ENCODE measurements at regions not wholly inside any gene's neighbourhood (a gene's known extent, or its start where the extent isn't known, plus 50 kb on each side); places are given as distances from the start of the nearest gene placed in this dataset.
"Not testable (repeated sequence)": the region's sequence is repeated elsewhere in the genome, so short reads cannot be mapped to it uniquely, and the experiment has no call there.

DNA sequence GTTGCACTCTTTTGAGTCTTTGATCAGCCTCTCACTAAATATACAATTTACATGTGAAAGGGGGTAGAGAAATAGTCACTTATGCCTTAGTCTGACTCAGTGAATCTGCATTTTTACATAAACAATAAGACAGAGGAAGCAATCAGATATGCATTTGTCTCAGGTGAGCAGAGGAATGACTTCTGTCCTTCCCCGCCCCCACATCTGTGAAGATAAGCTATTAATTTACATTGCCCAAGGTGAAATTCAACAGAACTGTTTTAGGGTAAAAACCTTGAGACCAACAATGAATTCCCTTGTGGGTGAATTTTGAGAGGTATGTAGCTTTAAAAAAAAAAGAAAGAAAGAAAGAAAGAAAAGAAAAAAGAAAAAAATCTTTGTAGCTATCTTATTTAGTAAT lies 1302.9 kb upstream of the ACVR2A start:
- H3K4me3 Mint-ChIP-seq, result no peak overlapping the region
- DNase-seq, result no peak
- no peaks in the 10 kb centered on the region for H3K27me3 Mint-ChIP-seq
- no peaks in the 10 kb centered on the region for H3K4me1 Mint-ChIP-seq
- H3K9me3 Mint-ChIP-seq, result peaks cover 8 to 19% of the 10 kb centered on the region in 2 donors
- ATAC-seq, result no peak
- no peak overlapping the region for H3K27ac Mint-ChIP-seq

DNA sequence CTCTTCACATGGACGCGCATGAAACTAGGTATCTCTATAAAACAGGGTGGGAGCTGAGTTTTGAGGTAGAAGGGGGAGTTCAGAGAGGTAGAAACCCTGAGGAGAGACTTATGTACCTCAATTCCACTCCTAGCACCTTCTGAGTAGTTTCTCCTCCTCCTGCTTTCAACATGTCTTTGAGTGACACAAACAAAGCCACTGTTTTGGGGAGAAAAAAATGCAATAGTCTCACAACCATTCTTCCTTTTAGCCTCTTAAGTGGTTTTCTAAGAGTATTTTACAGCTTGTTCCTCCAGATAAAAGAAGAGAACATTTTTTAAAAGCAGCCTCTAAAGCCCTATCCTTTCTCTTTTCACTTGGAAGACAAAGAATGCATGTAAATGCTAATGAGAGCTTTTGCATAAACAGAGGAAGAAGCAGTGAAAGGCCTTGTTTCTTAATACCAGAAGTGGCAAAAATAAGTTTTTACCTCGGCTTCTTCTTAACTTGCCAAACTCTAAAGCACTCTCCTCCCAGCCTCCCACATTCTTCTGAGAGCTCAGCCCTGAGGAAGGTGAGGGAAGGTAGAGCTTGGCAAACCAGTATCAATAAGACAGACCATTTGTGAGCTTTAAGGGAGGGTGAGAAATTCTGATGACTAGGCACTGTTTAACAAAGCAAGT lies 1304.4 kb upstream of the ACVR2A start:
- no peak overlapping the region for H3K4me3 Mint-ChIP-seq
- no peaks in the 10 kb centered on the region for H3K27me3 Mint-ChIP-seq
- ATAC-seq (no peak), DNase-seq (no peak)
- H3K27ac Mint-ChIP-seq, result no peak overlapping the region
- peaks cover 8 to 19% of the 10 kb centered on the region in 2 donors for H3K9me3 Mint-ChIP-seq
- H3K4me1 Mint-ChIP-seq, result no peaks in the 10 kb centered on the region

DNA sequence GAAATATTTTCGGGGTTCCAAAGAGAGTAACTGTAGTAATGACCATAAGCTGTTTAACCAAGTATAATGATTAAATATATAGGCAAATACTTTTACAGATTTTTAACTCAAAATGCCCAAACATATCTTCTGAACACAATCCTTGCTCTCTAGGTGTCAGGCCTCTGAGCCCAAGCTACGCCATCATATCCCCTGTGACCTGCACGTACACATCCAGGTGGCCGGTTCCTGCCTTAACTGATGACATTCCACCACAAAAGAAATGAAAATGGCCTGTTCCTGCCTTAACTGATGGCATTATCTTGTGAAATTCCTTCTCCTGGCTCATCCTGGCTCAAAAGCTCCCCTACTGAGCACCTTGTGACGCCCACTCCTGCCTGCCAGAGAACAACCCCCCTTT lies 1305.1 kb upstream of the ACVR2A start:
- ATAC-seq, H3K27ac Mint-ChIP-seq, H3K4me1 Mint-ChIP-seq, DNase-seq, H3K27me3 Mint-ChIP-seq, H3K4me3 Mint-ChIP-seq: not testable (repeated sequence)
- H3K9me3 Mint-ChIP-seq, result peaks cover 8 to 19% of the 10 kb centered on the region in 2 donors

DNA sequence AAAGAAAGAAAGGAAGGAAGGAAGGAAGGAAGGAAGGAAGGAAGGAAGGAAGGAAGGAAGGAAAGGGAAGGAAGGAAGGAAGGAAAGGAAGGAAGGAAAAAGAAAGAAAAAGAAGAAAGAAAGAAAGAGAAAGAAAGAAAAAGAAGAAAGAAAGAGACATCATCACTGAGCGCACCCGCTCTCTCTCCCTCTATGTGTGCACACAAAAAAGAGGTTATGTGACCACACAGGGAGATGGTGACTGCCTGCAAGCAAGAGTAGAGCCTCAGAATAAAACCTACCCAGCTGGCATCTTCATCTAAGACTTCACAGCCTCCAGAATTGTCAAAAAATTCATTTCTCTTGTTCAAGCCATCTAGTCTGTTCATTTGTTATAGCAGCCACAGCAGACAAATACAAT lies 1307.4 kb upstream of the ACVR2A start:
- peaks cover 8 to 11% of the 10 kb centered on the region in 2 donors for H3K9me3 Mint-ChIP-seq
- ATAC-seq, result no peak
- H3K27me3 Mint-ChIP-seq, result no peaks in the 10 kb centered on the region
- DNase-seq, result no peak
- H3K27ac Mint-ChIP-seq, result no peak overlapping the region
- H3K4me3 Mint-ChIP-seq, result no peak overlapping the region
- H3K4me1 Mint-ChIP-seq, result no peaks in the 10 kb centered on the region

DNA sequence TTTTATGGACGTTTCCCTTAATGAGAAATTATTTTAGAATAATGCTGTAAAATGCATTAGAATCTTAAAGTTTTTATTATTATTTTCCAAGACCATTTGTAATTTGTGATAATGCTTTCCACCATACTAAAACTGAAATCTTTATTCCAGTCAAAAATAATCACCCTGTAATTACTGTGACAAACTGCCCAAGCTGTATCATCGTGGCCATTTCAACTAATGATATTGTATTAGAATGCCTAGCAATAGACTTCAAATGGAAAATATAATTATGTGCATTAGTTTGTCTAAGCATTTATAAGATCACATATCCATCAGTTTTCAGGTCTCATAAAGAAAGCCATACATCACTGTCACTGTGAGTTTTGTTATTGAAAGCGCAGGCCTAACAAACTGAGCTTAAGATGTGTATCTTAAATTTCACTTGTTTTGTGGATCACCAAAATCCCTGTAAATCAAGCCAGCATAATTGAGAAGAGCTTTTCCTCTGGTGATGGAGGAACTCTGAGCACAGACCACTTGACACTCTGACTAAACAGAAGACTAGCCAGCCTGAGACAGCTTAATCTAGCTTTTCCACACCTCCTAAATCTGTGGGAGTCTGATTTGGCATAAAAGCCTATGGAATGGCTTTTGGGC lies 1312.2 kb upstream of the ACVR2A start:
- H3K9me3 Mint-ChIP-seq, result peaks cover under 1 to 2% of the 10 kb centered on the region in 2 donors
- no peak for ATAC-seq
- no peak for DNase-seq
- H3K27ac Mint-ChIP-seq, result no peak overlapping the region
- H3K4me1 Mint-ChIP-seq, result no peaks in the 10 kb centered on the region
- no peaks in the 10 kb centered on the region for H3K27me3 Mint-ChIP-seq
- H3K4me3 Mint-ChIP-seq, result no peak overlapping the region

DNA sequence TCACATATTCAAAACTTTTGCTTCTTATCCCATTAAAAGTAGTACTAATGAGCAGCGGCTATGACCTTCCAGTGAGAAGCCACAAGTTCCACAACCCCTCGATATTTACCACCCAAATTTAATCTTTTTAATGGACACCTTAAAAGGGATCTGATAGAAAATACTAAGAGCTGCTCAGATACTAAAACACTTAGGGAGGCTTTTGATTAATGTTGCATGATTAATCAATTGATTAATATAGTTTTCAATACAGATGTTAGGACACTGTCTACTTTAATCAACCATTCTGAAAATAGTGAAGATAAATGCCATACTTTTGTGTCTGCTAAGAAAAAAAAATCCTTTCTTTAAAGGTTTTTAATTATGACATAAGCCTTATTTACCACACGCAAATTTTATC lies 1312.8 kb upstream of the ACVR2A start:
- H3K9me3 Mint-ChIP-seq, result no peaks in the 10 kb centered on the region
- no peak overlapping the region for H3K4me3 Mint-ChIP-seq
- no peak overlapping the region for H3K27ac Mint-ChIP-seq
- no peaks in the 10 kb centered on the region for H3K4me1 Mint-ChIP-seq
- no peak for ATAC-seq
- no peaks in the 10 kb centered on the region for H3K27me3 Mint-ChIP-seq
- DNase-seq, result no peak

DNA sequence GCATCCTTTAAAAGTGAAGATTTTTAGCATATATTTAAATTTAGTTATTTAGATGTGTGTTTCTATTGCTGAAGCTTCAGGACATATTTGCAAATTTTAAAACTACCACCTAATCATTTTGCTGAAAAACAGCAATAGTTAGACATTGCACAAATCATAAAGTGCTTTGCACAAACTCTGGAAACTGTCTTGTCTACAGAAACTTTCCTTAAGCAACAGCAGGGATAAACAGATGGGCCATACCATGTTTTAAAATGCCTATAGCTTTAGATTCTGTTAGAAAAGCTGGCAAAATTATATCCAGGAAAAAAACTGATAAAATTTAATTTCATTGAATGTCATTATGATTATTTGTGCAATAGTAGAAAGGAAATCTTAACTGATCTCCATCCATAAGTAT lies 1313.9 kb upstream of the ACVR2A start:
- no peaks in the 10 kb centered on the region for H3K27me3 Mint-ChIP-seq
- no peaks in the 10 kb centered on the region for H3K9me3 Mint-ChIP-seq
- no peak for ATAC-seq
- H3K4me1 Mint-ChIP-seq, result no peaks in the 10 kb centered on the region
- DNase-seq, result no peak
- no peak overlapping the region for H3K4me3 Mint-ChIP-seq
- no peak overlapping the region for H3K27ac Mint-ChIP-seq

DNA sequence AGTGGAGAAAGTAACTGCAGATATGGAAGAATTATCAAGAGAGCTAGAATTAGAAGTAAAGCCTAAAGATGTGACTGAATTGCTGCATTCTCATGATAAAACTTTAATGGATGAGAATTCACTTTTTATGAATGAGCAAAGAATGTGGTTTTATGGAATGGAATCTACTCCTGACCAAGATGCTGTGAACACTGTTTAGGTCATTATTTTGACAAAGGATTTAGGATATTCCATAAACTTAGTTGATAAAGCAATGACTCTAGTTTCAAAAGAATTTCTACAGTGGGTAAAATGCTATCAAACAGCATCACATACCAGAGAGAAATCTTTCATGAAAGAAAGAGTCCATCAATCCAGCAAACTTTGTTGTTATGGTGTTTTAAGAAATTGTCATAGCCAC lies 1317.7 kb upstream of the ACVR2A start:
- no peaks in the 10 kb centered on the region for H3K4me1 Mint-ChIP-seq
- no peak for ATAC-seq
- H3K27me3 Mint-ChIP-seq, result no peaks in the 10 kb centered on the region
- H3K9me3 Mint-ChIP-seq, result no peaks in the 10 kb centered on the region
- H3K27ac Mint-ChIP-seq, result no peak overlapping the region
- no peak for DNase-seq
- H3K4me3 Mint-ChIP-seq, result no peak overlapping the region

DNA sequence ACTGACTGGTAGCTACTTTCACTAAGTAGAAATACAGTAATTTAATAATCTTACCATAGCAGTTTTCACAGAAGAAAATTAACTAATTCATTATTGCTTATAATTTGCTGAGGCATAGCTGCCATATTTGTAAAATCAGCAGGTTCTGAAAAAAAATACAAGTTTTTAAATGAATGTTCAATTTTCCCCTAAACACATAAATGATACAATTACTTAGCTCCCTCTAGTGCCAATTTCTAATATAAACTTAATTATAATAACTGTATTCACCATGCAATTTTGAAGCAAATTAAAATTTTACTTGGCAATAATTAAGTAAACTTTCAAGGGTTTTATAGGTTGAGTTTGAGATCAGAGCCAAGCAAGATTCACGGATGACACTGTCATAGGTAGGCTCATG lies 1321.6 kb upstream of the ACVR2A start:
- Mint-ChIP-seq H3K27ac (no peak overlapping the region), H3K27me3 (no peaks in the 10 kb centered on the region), H3K4me1 (no peaks in the 10 kb centered on the region), H3K4me3 (no peak overlapping the region), H3K9me3 (no peaks in the 10 kb centered on the region)
- ATAC-seq (no peak), DNase-seq (no peak)

DNA sequence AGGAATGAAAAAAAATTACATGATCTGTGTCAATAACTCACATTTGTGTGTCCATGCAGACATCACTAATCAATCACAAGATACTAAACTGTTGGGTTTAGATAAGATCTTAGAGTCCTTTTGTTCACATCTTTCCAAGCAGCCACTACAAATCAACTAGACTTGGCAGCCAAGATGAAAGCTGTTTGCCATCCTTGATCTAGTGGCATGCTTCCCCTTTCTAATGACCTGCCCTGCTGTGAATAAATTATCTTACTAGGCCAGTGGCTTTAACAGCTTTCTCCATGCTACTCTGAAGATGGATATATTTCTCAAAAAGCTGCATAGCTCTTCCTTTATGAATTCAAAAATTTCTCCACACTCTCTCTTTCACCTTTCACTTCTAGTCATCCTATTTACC lies 1338.0 kb upstream of the ACVR2A start:
- Mint-ChIP-seq H3K4me3 (no peak overlapping the region), H3K9me3 (no peaks in the 10 kb centered on the region), H3K27ac (no peak overlapping the region), H3K4me1 (no peaks in the 10 kb centered on the region), H3K27me3 (no peaks in the 10 kb centered on the region)
- ATAC-seq (no peak), DNase-seq (no peak)

DNA sequence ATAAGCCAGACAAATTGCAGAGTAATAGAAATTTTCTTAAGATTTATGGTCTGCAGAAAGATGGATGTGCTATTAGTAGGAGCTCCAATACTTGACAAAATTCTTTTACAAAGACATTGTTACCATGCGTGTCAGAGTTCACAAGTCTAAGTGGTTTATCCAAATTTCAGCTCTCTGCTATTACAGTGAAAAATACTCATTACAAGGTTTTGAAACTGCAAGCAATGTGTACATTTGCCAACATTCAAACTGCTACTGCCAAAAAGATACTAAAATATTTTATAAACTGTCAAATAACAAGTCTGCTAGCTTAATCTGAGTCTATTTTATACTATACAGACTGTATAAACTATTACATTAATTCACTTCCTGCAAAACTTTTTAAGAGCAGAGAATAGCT lies 1341.5 kb upstream of the ACVR2A start:
- ATAC-seq, result no peak
- Mint-ChIP-seq H3K27ac (no peak overlapping the region), H3K9me3 (no peaks in the 10 kb centered on the region), H3K27me3 (no peaks in the 10 kb centered on the region), H3K4me3 (no peak overlapping the region), H3K4me1 (no peaks in the 10 kb centered on the region)
- DNase-seq, result no peak

DNA sequence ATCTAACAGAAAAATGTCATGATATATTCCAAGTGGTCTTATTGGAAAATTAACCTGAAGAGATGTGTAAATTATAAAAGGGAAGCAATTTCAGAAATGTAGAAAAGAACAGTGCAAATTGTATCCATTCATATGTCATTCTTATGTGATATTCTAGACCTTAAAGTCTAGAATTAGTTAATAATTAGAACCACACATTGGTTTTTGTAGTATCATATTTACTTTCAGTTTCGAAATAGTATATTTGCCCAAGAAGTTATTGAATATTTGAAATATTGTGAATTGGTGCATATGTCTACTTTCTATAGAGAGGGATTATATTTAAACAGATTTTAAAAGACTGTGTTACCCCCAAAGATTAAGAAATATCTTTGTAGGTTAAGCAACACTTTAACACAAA lies 1348.6 kb upstream of the ACVR2A start:
- no peaks in the 10 kb centered on the region for H3K27me3 Mint-ChIP-seq
- peaks cover 5 to 21% of the 10 kb centered on the region in 2 donors for H3K9me3 Mint-ChIP-seq
- H3K4me1 Mint-ChIP-seq, result no peaks in the 10 kb centered on the region
- H3K27ac Mint-ChIP-seq, result no peak overlapping the region
- no peak overlapping the region for H3K4me3 Mint-ChIP-seq
- ATAC-seq, result no peak
- no peak for DNase-seq

DNA sequence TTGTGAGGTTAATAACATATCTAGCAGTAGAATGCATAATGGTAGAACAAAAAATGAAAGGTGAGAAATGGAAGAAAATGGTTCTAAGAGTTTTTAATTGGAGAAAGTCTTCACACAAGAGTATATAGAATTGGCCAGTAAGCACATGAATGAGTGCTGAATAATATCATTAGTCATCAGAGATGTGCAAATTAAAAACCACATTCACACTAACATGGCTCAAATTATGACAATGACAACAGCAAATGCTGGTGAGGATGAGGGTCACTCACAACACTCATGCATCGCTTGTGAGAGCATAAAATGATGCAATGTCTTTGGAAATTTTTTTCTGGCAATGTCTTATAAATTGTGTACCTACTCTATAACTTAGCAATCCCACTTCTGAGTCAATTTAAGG lies 1355.4 kb upstream of the ACVR2A start:
- ATAC-seq, result no peak
- Mint-ChIP-seq H3K4me1 (no peaks in the 10 kb centered on the region), H3K27ac (no peak overlapping the region), H3K4me3 (no peak overlapping the region), H3K27me3 (no peaks in the 10 kb centered on the region), H3K9me3 (peaks cover 0 to 14% of the 10 kb centered on the region in 2 donors)
- no peak for DNase-seq

DNA sequence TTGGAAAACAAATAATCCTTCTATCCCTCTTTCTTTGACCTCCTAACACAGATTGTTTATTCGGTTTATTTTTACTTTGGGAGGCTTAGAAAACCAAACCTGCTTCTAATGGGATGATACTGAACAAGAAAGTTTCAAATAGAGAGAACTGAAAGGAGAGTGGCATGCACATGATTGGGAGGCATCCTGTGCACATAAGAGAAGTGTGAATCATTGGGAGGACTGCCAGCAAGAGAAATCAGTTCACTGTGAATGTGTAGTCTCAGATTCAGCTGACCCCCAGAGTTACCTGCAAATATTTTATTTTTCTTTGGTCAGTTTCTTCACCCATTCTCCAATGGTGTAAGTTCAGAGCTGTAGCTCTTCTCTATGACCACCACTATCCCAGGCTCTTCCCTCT lies 1363.2 kb upstream of the ACVR2A start:
- H3K27me3 Mint-ChIP-seq, result no peaks in the 10 kb centered on the region
- ATAC-seq (no peak), DNase-seq (no peak)
- H3K27ac Mint-ChIP-seq, result no peak overlapping the region
- no peaks in the 10 kb centered on the region for H3K9me3 Mint-ChIP-seq
- H3K4me3 Mint-ChIP-seq, result no peak overlapping the region
- H3K4me1 Mint-ChIP-seq, result no peaks in the 10 kb centered on the region

DNA sequence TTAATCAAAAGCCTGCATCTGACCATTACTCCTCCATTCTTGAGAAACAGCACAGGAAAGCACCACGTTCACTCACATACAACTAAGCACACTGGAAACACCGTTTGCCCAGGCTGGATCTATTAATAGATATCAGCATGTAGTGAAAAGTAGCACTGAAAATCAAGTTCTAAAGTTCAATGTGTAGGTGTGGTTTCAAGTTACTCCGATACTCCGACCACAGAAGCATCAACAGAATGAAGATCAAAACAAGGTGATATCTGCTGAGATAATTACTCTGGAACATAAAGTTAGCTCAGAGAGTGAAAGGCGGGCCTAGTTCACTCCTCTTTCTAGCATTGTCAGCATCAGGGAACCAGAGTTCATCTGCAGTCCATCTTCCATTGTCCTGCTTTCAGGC lies 1367.4 kb upstream of the ACVR2A start:
- no peak overlapping the region for H3K27ac Mint-ChIP-seq
- H3K9me3 Mint-ChIP-seq, result no peaks in the 10 kb centered on the region
- ATAC-seq (no peak), DNase-seq (no peak)
- no peak overlapping the region for H3K4me3 Mint-ChIP-seq
- H3K4me1 Mint-ChIP-seq, result no peaks in the 10 kb centered on the region
- no peaks in the 10 kb centered on the region for H3K27me3 Mint-ChIP-seq

DNA sequence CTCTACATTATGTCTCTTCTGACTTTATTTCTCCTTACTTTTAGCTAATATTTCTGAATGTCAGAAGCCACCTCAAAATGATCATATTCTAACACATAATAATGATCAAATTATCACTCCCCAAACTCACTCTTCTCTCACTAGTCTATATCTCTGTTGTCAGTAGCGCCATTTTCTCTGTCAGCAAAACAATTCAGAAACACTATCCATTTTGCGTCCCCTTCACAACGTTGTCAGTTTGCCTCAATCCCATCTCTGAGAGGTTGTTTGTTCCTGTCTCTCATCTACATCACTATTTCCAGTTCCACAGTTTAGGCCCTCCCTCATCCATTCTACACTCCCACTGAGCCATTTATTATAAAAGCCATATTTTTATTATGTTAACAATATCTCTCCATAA lies 1376.3 kb upstream of the ACVR2A start:
- no peak overlapping the region for H3K27ac Mint-ChIP-seq
- no peaks in the 10 kb centered on the region for H3K4me1 Mint-ChIP-seq
- DNase-seq (no peak), ATAC-seq (no peak)
- H3K4me3 Mint-ChIP-seq, result no peak overlapping the region
- H3K9me3 Mint-ChIP-seq, result peaks cover 15 to 23% of the 10 kb centered on the region in 2 donors
- no peaks in the 10 kb centered on the region for H3K27me3 Mint-ChIP-seq

DNA sequence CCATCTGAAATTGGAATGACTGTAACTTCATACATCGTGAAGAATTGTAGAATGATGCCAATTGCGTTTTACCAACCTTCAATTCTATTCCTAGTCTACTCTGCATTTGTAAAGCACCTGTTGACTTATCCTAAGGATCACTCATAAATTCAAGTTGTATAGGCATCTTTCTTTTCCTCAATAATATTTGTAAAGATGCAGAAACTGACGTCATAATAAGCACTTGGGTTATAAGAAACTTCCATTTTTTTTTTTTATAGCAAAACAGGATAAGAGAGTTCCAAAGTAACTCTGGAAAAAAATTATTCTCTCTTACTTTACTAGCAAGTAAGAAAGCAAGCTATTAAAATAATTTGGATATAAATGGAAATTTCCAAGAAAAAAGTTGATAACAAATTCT lies 1377.4 kb upstream of the ACVR2A start:
- Mint-ChIP-seq H3K4me3 (no peak overlapping the region), H3K4me1 (no peaks in the 10 kb centered on the region), H3K9me3 (peaks cover 15 to 23% of the 10 kb centered on the region in 2 donors), H3K27me3 (no peaks in the 10 kb centered on the region), H3K27ac (no peak overlapping the region)
- ATAC-seq (no peak), DNase-seq (no peak)
